ENCODE measurements at regions not wholly inside any gene's neighbourhood (a gene's known extent, or its start where the extent isn't known, plus 50 kb on each side); places are given as distances from the start of the nearest gene placed in this dataset.

GRCh38 chr17:77475016-77475976 lies 334.5 kb downstream of the SEC14L1 start:
- DNase-seq, result no peak

- no peak for DNase-seq
These were observed 335.2 kb downstream of the SEC14L1 start for GRCh38 chr17:77476006-77476405.

- DNase-seq, result no peak
These were observed 335.7 kb downstream of the SEC14L1 start for GRCh38 chr17:77476498-77476897.

- peak; percentile 93 for DNase-seq
These were observed 336.4 kb downstream of the SEC14L1 start for GRCh38 chr17:77476931-77477805.

- no peak for DNase-seq
These were observed 337.5 kb downstream of the SEC14L1 start for GRCh38 chr17:77478281-77478680.

GRCh38 chr17:77478899-77479298 lies 338.1 kb downstream of the SEC14L1 start:
- no peak for DNase-seq

- peak; percentile 77 for DNase-seq
These were observed 338.8 kb downstream of the SEC14L1 start for GRCh38 chr17:77479372-77480198.

GRCh38 chr17:77480199-77480508 lies 339.4 kb downstream of the SEC14L1 start:
- no peak for DNase-seq

GRCh38 chr17:77480509-77481215 lies 339.9 kb downstream of the SEC14L1 start:
- DNase-seq, result no peak

- no peak for DNase-seq
These were observed 341.0 kb downstream of the SEC14L1 start for GRCh38 chr17:77481476-77482374.

GRCh38 chr17:77482375-77483127 lies 341.8 kb downstream of the SEC14L1 start:
- DNase-seq, result no peak

- DNase-seq, result no peak
These were observed 342.4 kb downstream of the SEC14L1 start for GRCh38 chr17:77483128-77483598.

GRCh38 chr17:77484111-77484510 lies 343.3 kb downstream of the SEC14L1 start:
- no peak for DNase-seq

- no peak for DNase-seq
These were observed 344.5 kb downstream of the SEC14L1 start for GRCh38 chr17:77485089-77485833.

- DNase-seq, result no peak
These were observed 346.5 kb downstream of the SEC14L1 start for GRCh38 chr17:77487211-77487629.

GRCh38 chr17:77487677-77488530 lies 347.1 kb downstream of the SEC14L1 start:
- DNase-seq, result no peak

- DNase-seq, result no peak
These were observed 347.9 kb downstream of the SEC14L1 start for GRCh38 chr17:77488531-77489238.

All from skin of body (tissue), 1 donor.